ENCODE measurements at regions not wholly inside any gene's neighbourhood (a gene's known extent, or its start where the extent isn't known, plus 50 kb on each side); places are given as distances from the start of the nearest gene placed in this dataset.
"Not testable (repeated sequence)": the region's sequence is repeated elsewhere in the genome, so short reads cannot be mapped to it uniquely, and the experiment has no call there.

- no peak overlapping the region for H3K4me3 ChIP-seq (ENCODE audit: insufficient read depth, low read depth, low read length)
- no peaks in the 10 kb centered on the region for H3K36me3 ChIP-seq (ENCODE audit: control insufficient read depth, insufficient read depth, low read length)
- H3K27ac ChIP-seq (ENCODE audit: insufficient read depth, low read depth, low read length, poor library complexity, severe bottlenecking): no peak overlapping the region
- H3K27me3 ChIP-seq (ENCODE audit: control insufficient read depth, insufficient read depth, low read length, poor library complexity, severe bottlenecking): no peaks in the 10 kb centered on the region
- peaks cover 32% of the 10 kb centered on the region for H3K4me1 ChIP-seq (ENCODE audit: control insufficient read depth, insufficient read depth, low read length)
- H3K9me3 ChIP-seq (ENCODE audit: control insufficient read depth, low read length): no peaks in the 10 kb centered on the region
- 89 to 90% methylated on average over 18 of the region's 18 CpGs for WGBS, 2 experiments
These were observed 120.5 kb upstream of the SULF2 start for GRCh38 chr20:47905628-47906347.

DNA sequence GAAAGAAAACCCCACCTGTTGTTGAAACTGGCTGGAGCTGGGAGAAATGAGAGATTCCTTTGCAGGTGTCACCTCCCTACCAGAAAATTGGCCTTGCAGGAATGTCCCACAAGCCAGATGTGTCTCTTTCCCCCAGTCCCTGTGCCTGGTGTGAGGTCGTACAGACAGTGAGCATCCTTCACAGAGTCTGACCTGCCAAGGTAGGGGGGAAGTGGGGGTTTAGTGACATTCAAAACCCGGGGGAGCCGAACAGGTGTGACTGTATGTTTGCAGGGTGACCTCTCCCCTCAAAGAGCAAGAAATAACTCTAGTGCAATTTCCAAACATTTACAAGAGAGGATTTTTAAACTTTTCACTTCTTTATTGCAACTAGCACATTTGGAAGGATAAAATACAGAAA is 117.7 kb upstream of the SULF2 start:
- H3K4me3 ChIP-seq (ENCODE audit: insufficient read depth, low read depth, low read length); H3K36me3 ChIP-seq (ENCODE audit: control insufficient read depth, insufficient read depth, low read length); H3K27ac ChIP-seq (ENCODE audit: insufficient read depth, low read depth, low read length, poor library complexity, severe bottlenecking); H3K27me3 ChIP-seq (ENCODE audit: control insufficient read depth, insufficient read depth, low read length, poor library complexity, severe bottlenecking); H3K9me3 ChIP-seq (ENCODE audit: control insufficient read depth, low read length): not testable (repeated sequence)
- H3K4me1 ChIP-seq (ENCODE audit: control insufficient read depth, insufficient read depth, low read length): peaks cover 22% of the 10 kb centered on the region
- WGBS, 2 experiments: 100% methylated on average over 1 of the region's 3 CpGs; no CpG with 5 or more reads in 1 of the 2 experiments

DNA sequence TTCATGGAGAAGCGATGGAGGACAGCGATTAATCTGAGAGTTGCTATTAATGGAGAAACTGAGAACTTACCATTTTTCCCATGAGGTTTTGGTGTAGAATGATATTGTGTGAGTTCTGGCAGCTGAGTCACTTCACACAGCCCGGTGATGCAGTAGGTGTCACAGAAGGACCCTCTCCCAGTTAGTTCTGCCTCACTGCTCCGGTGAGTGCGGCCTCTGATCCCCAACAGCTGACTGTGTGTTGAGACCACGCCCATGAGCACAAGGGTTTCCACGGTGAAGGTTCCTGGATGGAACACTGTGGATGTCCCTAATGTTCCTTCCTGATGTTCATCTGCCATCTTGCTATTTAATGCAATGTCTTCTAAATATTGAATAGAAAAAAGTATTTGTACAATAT is 114.0 kb upstream of the SULF2 start:
- H3K4me1 ChIP-seq (ENCODE audit: control insufficient read depth, insufficient read depth, low read length); H3K36me3 ChIP-seq (ENCODE audit: control insufficient read depth, insufficient read depth, low read length); H3K9me3 ChIP-seq (ENCODE audit: control insufficient read depth, low read length); H3K4me3 ChIP-seq (ENCODE audit: insufficient read depth, low read depth, low read length); H3K27ac ChIP-seq (ENCODE audit: insufficient read depth, low read depth, low read length, poor library complexity, severe bottlenecking); H3K27me3 ChIP-seq (ENCODE audit: control insufficient read depth, insufficient read depth, low read length, poor library complexity, severe bottlenecking): not testable (repeated sequence)
- WGBS, 2 experiments: no CpG with 5 or more reads among the region's 7 CpGs

DNA sequence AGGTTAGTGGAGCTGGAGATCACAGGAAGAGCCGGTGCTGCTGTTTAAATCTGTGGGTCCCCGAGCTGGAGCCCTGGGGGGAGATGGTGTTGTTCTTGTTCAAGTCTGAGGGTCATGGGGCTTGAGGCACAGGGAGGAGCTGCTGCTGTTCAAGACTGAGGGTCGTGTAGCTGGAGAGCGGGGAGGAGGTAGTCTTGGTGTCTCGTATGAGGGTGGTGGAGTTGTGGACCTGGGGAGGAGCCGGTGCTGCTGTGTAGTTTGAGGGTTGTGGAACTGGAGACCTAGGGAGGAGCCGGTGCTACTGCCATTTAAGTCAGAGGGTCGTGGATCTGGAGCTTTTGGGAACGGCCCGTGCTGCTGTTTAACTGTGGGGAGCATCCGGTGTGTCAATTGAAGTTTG is 112.2 kb upstream of the SULF2 start:
- WGBS, 2 experiments: 94 to 96% methylated on average over 11 of the region's 11 CpGs

GRCh38 chr20:47892681-47893080 is 107.4 kb upstream of the SULF2 start:
- H3K27me3 ChIP-seq (ENCODE audit: control insufficient read depth, insufficient read depth, low read length, poor library complexity, severe bottlenecking); H3K27ac ChIP-seq (ENCODE audit: insufficient read depth, low read depth, low read length, poor library complexity, severe bottlenecking); H3K9me3 ChIP-seq (ENCODE audit: control insufficient read depth, low read length); H3K4me1 ChIP-seq (ENCODE audit: control insufficient read depth, insufficient read depth, low read length); H3K36me3 ChIP-seq (ENCODE audit: control insufficient read depth, insufficient read depth, low read length); H3K4me3 ChIP-seq (ENCODE audit: insufficient read depth, low read depth, low read length): not testable (repeated sequence)
- WGBS, 2 experiments: 100% methylated on average over 1 of the region's 9 CpGs

More for the DNA sequence above, 112.2 kb upstream of the SULF2 start:
- Histone ChIP-seq H3K4me3 (ENCODE audit: insufficient read depth, low read depth, low read length) (no peak overlapping the region), H3K9me3 (ENCODE audit: control insufficient read depth, low read length) (no peaks in the 10 kb centered on the region), H3K27me3 (ENCODE audit: control insufficient read depth, insufficient read depth, low read length, poor library complexity, severe bottlenecking) (no peaks in the 10 kb centered on the region), H3K36me3 (ENCODE audit: control insufficient read depth, insufficient read depth, low read length) (no peaks in the 10 kb centered on the region), H3K4me1 (ENCODE audit: control insufficient read depth, insufficient read depth, low read length) (no peaks in the 10 kb centered on the region), H3K27ac (ENCODE audit: insufficient read depth, low read depth, low read length, poor library complexity, severe bottlenecking) (no peak overlapping the region)

DNA sequence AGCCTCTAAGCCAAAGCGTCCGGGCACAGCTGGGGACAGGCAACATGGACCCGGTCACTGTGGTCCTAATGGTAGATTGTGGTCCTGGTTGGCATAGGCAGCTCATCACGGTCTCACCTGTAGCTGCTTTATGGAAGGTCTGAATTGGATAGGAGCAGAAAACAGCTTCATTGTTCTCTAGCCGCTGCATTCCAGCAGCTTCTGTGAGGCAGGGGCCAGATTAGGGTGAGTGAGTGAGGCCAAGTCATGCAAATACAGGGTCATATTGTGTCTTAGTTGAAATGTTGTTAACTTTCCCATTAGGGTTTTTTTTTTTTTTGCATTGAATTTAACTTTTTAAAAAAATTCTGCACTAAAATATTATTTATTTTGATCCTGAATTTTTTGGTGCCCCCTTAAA is 105.4 kb upstream of the SULF2 start:
- H3K27ac ChIP-seq (ENCODE audit: insufficient read depth, low read depth, low read length, poor library complexity, severe bottlenecking): not testable (repeated sequence)
- WGBS, 2 experiments: 75 to 82% methylated on average over 3 to 5 of the region's 5 CpGs

DNA sequence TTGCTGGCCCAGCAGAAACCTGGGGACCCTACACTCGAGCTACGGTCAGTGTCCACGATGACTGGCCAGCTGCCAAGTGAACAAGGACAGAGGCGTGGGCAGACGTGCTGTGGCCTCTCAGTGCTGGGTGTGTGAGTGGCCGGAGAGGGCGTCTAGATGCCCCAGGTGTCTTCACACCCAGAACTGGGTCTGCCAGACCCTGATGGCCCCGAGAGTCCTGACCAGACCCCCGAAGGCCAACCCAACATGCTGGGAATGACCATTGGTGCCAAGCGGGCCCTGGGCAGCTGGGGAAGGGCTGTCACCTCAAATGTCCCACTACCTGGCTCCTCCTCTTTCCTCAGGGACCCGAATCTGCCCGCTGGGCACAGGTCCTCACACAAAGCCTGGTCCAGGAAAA is 104.5 kb upstream of the SULF2 start:
- H3K36me3 ChIP-seq (ENCODE audit: control insufficient read depth, insufficient read depth, low read length); H3K4me1 ChIP-seq (ENCODE audit: control insufficient read depth, insufficient read depth, low read length); H3K27me3 ChIP-seq (ENCODE audit: control insufficient read depth, insufficient read depth, low read length, poor library complexity, severe bottlenecking); H3K9me3 ChIP-seq (ENCODE audit: control insufficient read depth, low read length); H3K27ac ChIP-seq (ENCODE audit: insufficient read depth, low read depth, low read length, poor library complexity, severe bottlenecking); H3K4me3 ChIP-seq (ENCODE audit: insufficient read depth, low read depth, low read length): not testable (repeated sequence)
- 92 to 95% methylated on average over 12 of the region's 12 CpGs for WGBS, 2 experiments

More for the DNA sequence above, 105.4 kb upstream of the SULF2 start:
- H3K4me1 ChIP-seq (ENCODE audit: control insufficient read depth, insufficient read depth, low read length); H3K27me3 ChIP-seq (ENCODE audit: control insufficient read depth, insufficient read depth, low read length, poor library complexity, severe bottlenecking); H3K4me3 ChIP-seq (ENCODE audit: insufficient read depth, low read depth, low read length); H3K36me3 ChIP-seq (ENCODE audit: control insufficient read depth, insufficient read depth, low read length); H3K9me3 ChIP-seq (ENCODE audit: control insufficient read depth, low read length): not testable (repeated sequence)

GRCh38 chr20:47888351-47888750 is 103.1 kb upstream of the SULF2 start:
- no peak overlapping the region for H3K4me3 ChIP-seq (ENCODE audit: insufficient read depth, low read depth, low read length)
- no peaks in the 10 kb centered on the region for H3K9me3 ChIP-seq (ENCODE audit: control insufficient read depth, low read length)
- 85 to 91% methylated on average over 14 of the region's 14 CpGs for WGBS, 2 experiments
- no peak overlapping the region for H3K27ac ChIP-seq (ENCODE audit: insufficient read depth, low read depth, low read length, poor library complexity, severe bottlenecking)
- no peaks in the 10 kb centered on the region for H3K36me3 ChIP-seq (ENCODE audit: control insufficient read depth, insufficient read depth, low read length)
- H3K4me1 ChIP-seq (ENCODE audit: control insufficient read depth, insufficient read depth, low read length): no peaks in the 10 kb centered on the region
- H3K27me3 ChIP-seq (ENCODE audit: control insufficient read depth, insufficient read depth, low read length, poor library complexity, severe bottlenecking): no peaks in the 10 kb centered on the region

GRCh38 chr20:47887477-47888080 is 102.3 kb upstream of the SULF2 start:
- Histone ChIP-seq H3K4me3 (ENCODE audit: insufficient read depth, low read depth, low read length) (no peak overlapping the region), H3K27ac (ENCODE audit: insufficient read depth, low read depth, low read length, poor library complexity, severe bottlenecking) (no peak overlapping the region), H3K9me3 (ENCODE audit: control insufficient read depth, low read length) (no peaks in the 10 kb centered on the region), H3K4me1 (ENCODE audit: control insufficient read depth, insufficient read depth, low read length) (no peaks in the 10 kb centered on the region), H3K27me3 (ENCODE audit: control insufficient read depth, insufficient read depth, low read length, poor library complexity, severe bottlenecking) (no peaks in the 10 kb centered on the region), H3K36me3 (ENCODE audit: control insufficient read depth, insufficient read depth, low read length) (no peaks in the 10 kb centered on the region)
- WGBS, 2 experiments: 91 to 92% methylated on average over 10 of the region's 10 CpGs

DNA sequence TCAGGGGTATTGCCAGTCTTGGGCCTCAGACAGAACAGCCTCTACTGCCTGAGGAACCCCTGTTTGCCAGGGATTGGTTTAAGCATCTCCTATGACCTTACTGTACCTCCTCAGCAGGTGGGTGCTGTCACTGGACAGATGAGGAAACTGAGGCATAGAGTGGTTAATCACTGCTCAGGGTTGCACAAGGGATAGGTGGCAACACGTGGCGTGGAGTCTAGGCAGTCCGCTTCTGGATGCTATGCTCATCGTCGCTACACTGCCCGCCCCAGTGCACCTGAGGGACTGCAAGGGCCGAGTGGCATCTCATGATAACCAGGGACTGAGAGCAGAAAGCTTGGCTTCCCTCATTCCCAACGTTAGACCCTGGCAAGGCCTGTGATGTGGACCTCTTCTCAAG is 101.8 kb upstream of the SULF2 start:
- H3K36me3 ChIP-seq (ENCODE audit: control insufficient read depth, insufficient read depth, low read length): no peaks in the 10 kb centered on the region
- no peak overlapping the region for H3K27ac ChIP-seq (ENCODE audit: insufficient read depth, low read depth, low read length, poor library complexity, severe bottlenecking)
- no peak overlapping the region for H3K4me3 ChIP-seq (ENCODE audit: insufficient read depth, low read depth, low read length)
- no peaks in the 10 kb centered on the region for H3K4me1 ChIP-seq (ENCODE audit: control insufficient read depth, insufficient read depth, low read length)
- no peaks in the 10 kb centered on the region for H3K9me3 ChIP-seq (ENCODE audit: control insufficient read depth, low read length)
- H3K27me3 ChIP-seq (ENCODE audit: control insufficient read depth, insufficient read depth, low read length, poor library complexity, severe bottlenecking): no peaks in the 10 kb centered on the region
- 93 to 95% methylated on average over 8 of the region's 8 CpGs for WGBS, 2 experiments
